ENCODE measurements at regions not wholly inside any gene's neighbourhood (a gene's known extent, or its start where the extent isn't known, plus 50 kb on each side); places are given as distances from the start of the nearest gene placed in this dataset.

DNA sequence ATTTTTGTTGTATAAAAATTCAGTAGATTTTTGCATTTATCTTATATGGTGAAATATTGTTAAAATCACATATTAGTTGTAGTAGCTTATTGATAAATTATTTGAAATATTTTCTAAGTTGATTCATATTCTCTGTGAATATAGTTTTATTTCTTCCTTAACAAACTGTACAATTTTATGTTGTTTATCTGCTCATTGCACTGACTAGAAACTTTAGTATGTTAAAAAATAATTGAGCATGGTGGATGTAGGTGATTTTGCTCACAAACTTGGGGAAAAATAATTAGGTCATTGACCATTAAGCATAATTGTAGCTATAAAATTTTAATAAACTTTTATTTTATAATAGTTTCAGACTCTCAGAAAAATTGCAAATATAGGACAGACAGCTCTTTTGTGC lies 1445.3 kb upstream of the MIR17HG start:
- TF ChIP-seq, protein P1, sequence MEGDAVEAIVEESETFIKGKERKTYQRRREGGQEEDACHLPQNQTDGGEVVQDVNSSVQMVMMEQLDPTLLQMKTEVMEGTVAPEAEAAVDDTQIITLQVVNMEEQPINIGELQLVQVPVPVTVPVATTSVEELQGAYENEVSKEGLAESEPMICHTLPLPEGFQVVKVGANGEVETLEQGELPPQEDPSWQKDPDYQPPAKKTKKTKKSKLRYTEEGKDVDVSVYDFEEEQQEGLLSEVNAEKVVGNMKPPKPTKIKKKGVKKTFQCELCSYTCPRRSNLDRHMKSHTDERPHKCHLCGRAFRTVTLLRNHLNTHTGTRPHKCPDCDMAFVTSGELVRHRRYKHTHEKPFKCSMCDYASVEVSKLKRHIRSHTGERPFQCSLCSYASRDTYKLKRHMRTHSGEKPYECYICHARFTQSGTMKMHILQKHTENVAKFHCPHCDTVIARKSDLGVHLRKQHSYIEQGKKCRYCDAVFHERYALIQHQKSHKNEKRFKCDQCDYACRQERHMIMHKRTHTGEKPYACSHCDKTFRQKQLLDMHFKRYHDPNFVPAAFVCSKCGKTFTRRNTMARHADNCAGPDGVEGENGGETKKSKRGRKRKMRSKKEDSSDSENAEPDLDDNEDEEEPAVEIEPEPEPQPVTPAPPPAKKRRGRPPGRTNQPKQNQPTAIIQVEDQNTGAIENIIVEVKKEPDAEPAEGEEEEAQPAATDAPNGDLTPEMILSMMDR (IDR thresholded peaks at IDR 0.05): no peak
- no peak for TF ChIP-seq POLR2A (IDR thresholded peaks at IDR 0.05)
- no peak for TF ChIP-seq POLR2AphosphoS5 (IDR thresholded peaks at IDR 0.05)
